IPS-18a (cell line): ENCODE measurements at regions not wholly inside any gene's neighbourhood (a gene's known extent, or its start where the extent isn't known, plus 50 kb on each side); places are given as distances from the start of the nearest gene placed in this dataset.

Source experiments
- H3K27ac ChIP-seq: one replicate; pipeline ENCODE4 v1.5.1; 2013; ENCODE audit warnings: low read length
- H3K27me3 ChIP-seq: one replicate; pipeline ENCODE4 v1.6.1; 2013; ENCODE audit warnings: mild to moderate bottlenecking, low read length; ENCODE audit not compliant: control insufficient read depth, insufficient read depth
- H3K36me3 ChIP-seq: one replicate; pipeline ENCODE4 v1.6.1; 2013; ENCODE audit warnings: low read depth, low read length; ENCODE audit not compliant: control insufficient read depth
- H3K4me1 ChIP-seq: one replicate; pipeline ENCODE4 v1.6.1; 2013; ENCODE audit warnings: low read depth, low read length; ENCODE audit not compliant: control insufficient read depth
- H3K4me3 ChIP-seq: one replicate; pipeline ENCODE4 v1.5.1; 2013; ENCODE audit warnings: low read length
- H3K9ac ChIP-seq: one replicate; pipeline ENCODE4 v1.6.1; 2013; ENCODE audit warnings: mild to moderate bottlenecking, low read length, moderate library complexity
- H3K9me3 ChIP-seq: one replicate; pipeline ENCODE4 v1.6.1; 2013; ENCODE audit warnings: low read depth, low read length; ENCODE audit not compliant: control insufficient read depth

GRCh38 chr6:113489952-113490746 lies 367.0 kb upstream of the MARCKS start:
- no peaks in the 10 kb centered on the region for H3K4me1 ChIP-seq
- H3K27me3 ChIP-seq, result no peaks in the 10 kb centered on the region
- H3K9me3 ChIP-seq, result no peaks in the 10 kb centered on the region
- H3K9ac ChIP-seq, result no peak overlapping the region
- H3K36me3 ChIP-seq, result no peaks in the 10 kb centered on the region
- H3K27ac ChIP-seq, result no peak overlapping the region
- no peak overlapping the region for H3K4me3 ChIP-seq

- Histone ChIP-seq H3K4me3 (no peak overlapping the region), H3K9ac (no peak overlapping the region), H3K27ac (no peak overlapping the region), H3K36me3 (no peaks in the 10 kb centered on the region), H3K4me1 (no peaks in the 10 kb centered on the region), H3K27me3 (no peaks in the 10 kb centered on the region), H3K9me3 (no peaks in the 10 kb centered on the region)
Measured at GRCh38 chr6:113491376-113491775, 365.8 kb upstream of the MARCKS start.

GRCh38 chr6:113493991-113494390 lies 363.2 kb upstream of the MARCKS start:
- Histone ChIP-seq H3K9ac (no peak overlapping the region), H3K27me3 (no peaks in the 10 kb centered on the region), H3K4me3 (no peak overlapping the region), H3K36me3 (no peaks in the 10 kb centered on the region), H3K4me1 (no peaks in the 10 kb centered on the region), H3K9me3 (no peaks in the 10 kb centered on the region), H3K27ac (no peak overlapping the region)

- no peaks in the 10 kb centered on the region for H3K36me3 ChIP-seq
- no peak overlapping the region for H3K27ac ChIP-seq
Measured at GRCh38 chr6:113495521-113495920, 361.6 kb upstream of the MARCKS start.

GRCh38 chr6:113496166-113496565 lies 361.0 kb upstream of the MARCKS start:
- Histone ChIP-seq H3K27ac (no peak overlapping the region), H3K36me3 (no peaks in the 10 kb centered on the region), H3K4me1 (no peaks in the 10 kb centered on the region), H3K4me3 (no peak overlapping the region), H3K9ac (no peak overlapping the region), H3K9me3 (no peaks in the 10 kb centered on the region), H3K27me3 (no peaks in the 10 kb centered on the region)

More at GRCh38 chr6:113495521-113495920, 361.6 kb upstream of the MARCKS start:
- Histone ChIP-seq H3K4me1 (no peaks in the 10 kb centered on the region), H3K9me3 (no peaks in the 10 kb centered on the region), H3K9ac (no peak overlapping the region), H3K4me3 (no peak overlapping the region), H3K27me3 (no peaks in the 10 kb centered on the region)

- no peaks in the 10 kb centered on the region for H3K27me3 ChIP-seq
- H3K4me3 ChIP-seq, result no peak overlapping the region
- no peaks in the 10 kb centered on the region for H3K36me3 ChIP-seq
- no peak overlapping the region for H3K9ac ChIP-seq
- no peaks in the 10 kb centered on the region for H3K4me1 ChIP-seq
- H3K27ac ChIP-seq, result no peak overlapping the region
- H3K9me3 ChIP-seq, result no peaks in the 10 kb centered on the region
Measured at GRCh38 chr6:113500221-113500620, 356.9 kb upstream of the MARCKS start.

GRCh38 chr6:113505084-113505699 lies 352.0 kb upstream of the MARCKS start:
- Histone ChIP-seq H3K27me3 (no peaks in the 10 kb centered on the region), H3K9me3 (no peaks in the 10 kb centered on the region), H3K27ac (no peak overlapping the region), H3K9ac (no peak overlapping the region), H3K4me3 (no peak overlapping the region), H3K4me1 (no peaks in the 10 kb centered on the region), H3K36me3 (no peaks in the 10 kb centered on the region)

- Histone ChIP-seq H3K9me3 (no peaks in the 10 kb centered on the region), H3K27ac (no peak overlapping the region), H3K36me3 (no peaks in the 10 kb centered on the region), H3K4me3 (no peak overlapping the region), H3K27me3 (no peaks in the 10 kb centered on the region), H3K4me1 (no peaks in the 10 kb centered on the region), H3K9ac (no peak overlapping the region)
Measured at GRCh38 chr6:113508249-113508648, 348.9 kb upstream of the MARCKS start.

GRCh38 chr6:113511100-113511499 lies 346.0 kb upstream of the MARCKS start:
- Histone ChIP-seq H3K36me3 (no peaks in the 10 kb centered on the region), H3K4me1 (no peaks in the 10 kb centered on the region), H3K27ac (no peak overlapping the region), H3K9me3 (no peaks in the 10 kb centered on the region), H3K9ac (no peak overlapping the region), H3K4me3 (no peak overlapping the region), H3K27me3 (no peaks in the 10 kb centered on the region)

- no peak overlapping the region for H3K9ac ChIP-seq
- H3K36me3 ChIP-seq, result no peaks in the 10 kb centered on the region
- no peaks in the 10 kb centered on the region for H3K27me3 ChIP-seq
- no peak overlapping the region for H3K27ac ChIP-seq
- no peak overlapping the region for H3K4me3 ChIP-seq
- H3K9me3 ChIP-seq, result no peaks in the 10 kb centered on the region
- no peaks in the 10 kb centered on the region for H3K4me1 ChIP-seq
Measured at GRCh38 chr6:113512576-113512975, 344.6 kb upstream of the MARCKS start.

- no peak overlapping the region for H3K4me3 ChIP-seq
- H3K9me3 ChIP-seq, result no peaks in the 10 kb centered on the region
- no peaks in the 10 kb centered on the region for H3K4me1 ChIP-seq
- H3K36me3 ChIP-seq, result no peaks in the 10 kb centered on the region
- no peaks in the 10 kb centered on the region for H3K27me3 ChIP-seq
- no peak overlapping the region for H3K9ac ChIP-seq
- H3K27ac ChIP-seq, result no peak overlapping the region
Measured at GRCh38 chr6:113513086-113513485, 344.1 kb upstream of the MARCKS start.

GRCh38 chr6:113522376-113522775 lies 334.8 kb upstream of the MARCKS start:
- H3K9ac ChIP-seq, result no peak overlapping the region
- H3K4me3 ChIP-seq, result no peak overlapping the region
- H3K36me3 ChIP-seq, result no peaks in the 10 kb centered on the region
- H3K27me3 ChIP-seq, result no peaks in the 10 kb centered on the region
- H3K9me3 ChIP-seq, result no peaks in the 10 kb centered on the region
- H3K4me1 ChIP-seq, result no peaks in the 10 kb centered on the region
- no peak overlapping the region for H3K27ac ChIP-seq
